H1 (cell line): ENCODE measurements at regions not wholly inside any gene's neighbourhood (a gene's known extent, or its start where the extent isn't known, plus 50 kb on each side); places are given as distances from the start of the nearest gene placed in this dataset.
A peak's percentile ranks its signal among the peaks of the same experiment; 100 is the strongest.

ENCODE experiments used
- CTCF ChIA-PET: fragments of 300-600 bp; sonication (Branson Sonifier 250); formaldehyde crosslinking; loops from one replicate; lab custom pipeline; 2021; ENCODE audit not compliant: partially characterized antibody; lab: Charles Lee
- POLR2A ChIA-PET: fragments of 300-600 bp; sonication (Branson Sonifier 250); formaldehyde crosslinking; loops from one replicate; lab custom pipeline; 2021; ENCODE audit warnings: inconsistent platforms; ENCODE audit not compliant: partially characterized antibody; lab: Charles Lee
- DNase-seq, 2 experiments: peaks; one replicate each; pipeline versions ENCODE4 v3.0.0 to v3.0.0-alpha.2; 2010 to 2022; ENCODE audit warnings: low spot score in 2 of 2, low read depth in 1 of 2, mixed read lengths in 1 of 2
- FAIRE-seq: peaks from 2 replicates; lab custom pipeline; 2011; peaks lifted over from hg19 to GRCh38; lab: Jason Lieb, UNC
- H2AFZ ChIP-seq: 2 replicates; pipeline ENCODE4 v1.8.1; 2012; ENCODE audit warnings: low read length, inconsistent platforms
- H2AK5ac ChIP-seq: 2 replicates; pipeline ENCODE4 v1.6.1; 2013; ENCODE audit warnings: low read depth, low read length
- H2BK120ac ChIP-seq: replicated peaks from 2 replicates; pipeline ENCODE3; 2013; ENCODE audit warnings: low read depth, low read length, inconsistent platforms
- H2BK12ac ChIP-seq: 2 replicates; pipeline ENCODE4 v1.6.1; 2013; ENCODE audit warnings: low read depth, low read length
- H2BK15ac ChIP-seq: 2 replicates; pipeline ENCODE4 v1.6.1; 2013; ENCODE audit warnings: low read length
- H2BK20ac ChIP-seq: 2 replicates; pipeline ENCODE4 v1.6.1; 2013; ENCODE audit warnings: low read length
- H2BK5ac ChIP-seq: 2 replicates; pipeline ENCODE4 v1.6.1; 2013; ENCODE audit warnings: low read depth, low read length
- H3K14ac ChIP-seq: 2 replicates; pipeline ENCODE4 v1.6.1; 2013; ENCODE audit warnings: inconsistent platforms; ENCODE audit not compliant: insufficient read length
- H3K18ac ChIP-seq: 2 replicates; pipeline ENCODE4 v1.6.1; 2013; ENCODE audit warnings: low read length; ENCODE audit errors: extremely low read depth
- H3K23ac ChIP-seq: 2 replicates; pipeline ENCODE4 v1.6.1; 2013; ENCODE audit warnings: inconsistent platforms; ENCODE audit not compliant: insufficient read length
- H3K23me2 ChIP-seq: 2 replicates; pipeline ENCODE4 v1.6.1; 2013; ENCODE audit warnings: low read depth, low read length
- H3K27ac ChIP-seq: 2 replicates; pipeline ENCODE4 v1.6.1; 2011; ENCODE audit warnings: low read depth, low read length, inconsistent platforms
- H3K27me3 ChIP-seq, 4 experiments: replicated peaks in 1 of 4; 1 replicate in 1 of 4; 2 replicates in 3 of 4; pipeline versions ENCODE4 v1.6.1 to v1.8.1; 2011 to 2013; ENCODE audit warnings: low read length in 3 of 4, mild to moderate bottlenecking in 3 of 4, inconsistent platforms in 2 of 4, mixed read lengths in 2 of 4, moderate library complexity in 1 of 4; ENCODE audit not compliant: control insufficient read depth in 3 of 4, insufficient read depth in 3 of 4; ENCODE audit errors: extremely low read depth in 1 of 4
- H3K36me3 ChIP-seq, 4 experiments: 2 replicates each; pipeline versions ENCODE4 v1.6.1 to v1.8.1; 2011 to 2013; ENCODE audit warnings: mild to moderate bottlenecking in 4 of 4, low read length in 3 of 4, moderate library complexity in 2 of 4, control low read depth in 1 of 4, inconsistent platforms in 1 of 4; ENCODE audit not compliant: insufficient read depth in 4 of 4, control insufficient read depth in 2 of 4
- H3K4ac ChIP-seq: replicated peaks from 2 replicates; pipeline ENCODE3; 2013; ENCODE audit warnings: low read length, low read depth, mixed read lengths, inconsistent platforms; ENCODE audit not compliant: insufficient read length
- H3K4me1 ChIP-seq, 4 experiments: replicated peaks in 1 of 4; 1 replicate in 1 of 4; 2 replicates in 3 of 4; pipeline versions ENCODE4 v1.6.1 to v1.8.1; 2011 to 2013; ENCODE audit warnings: low read length in 3 of 4, inconsistent platforms in 2 of 4, mixed read lengths in 1 of 4; ENCODE audit not compliant: insufficient read depth in 4 of 4, control insufficient read depth in 3 of 4
- H3K4me2 ChIP-seq, 2 experiments: 2 replicates each; pipeline versions ENCODE4 v1.6.1 to v1.8.1; 2011 to 2013; ENCODE audit warnings: low read depth in 2 of 2, low read length in 2 of 2, control low read depth in 1 of 2, inconsistent platforms in 1 of 2, mild to moderate bottlenecking in 1 of 2; ENCODE audit not compliant: insufficient read depth in 1 of 2
- H3K4me3 ChIP-seq, 4 experiments: fragments of 200-600, 300-600 bp in 1 of 4; sonication (generic), shearing (Covaris generic), sonication (Bioruptor Twin) in 1 of 4; 2 replicates each; pipeline versions ENCODE4 v1.5.1 to v1.8.1; 2011 to 2016; ENCODE audit warnings: low read length in 4 of 4, low read depth in 3 of 4, control low read depth in 2 of 4, inconsistent platforms in 2 of 4, mild to moderate bottlenecking in 2 of 4, mixed read lengths in 1 of 4, moderate library complexity in 1 of 4; ENCODE audit not compliant: insufficient read depth in 2 of 4; ENCODE audit errors: extremely low read depth in 1 of 4
- H3K56ac ChIP-seq: replicated peaks from 2 replicates; pipeline ENCODE3; 2013; ENCODE audit warnings: low read depth, mild to moderate bottlenecking, mixed read lengths, low read length, inconsistent platforms; ENCODE audit not compliant: insufficient read length
- H3K79me1 ChIP-seq: 2 replicates; pipeline ENCODE4 v1.6.1; 2013; ENCODE audit warnings: low read depth, low read length, control low read depth
- H3K79me2 ChIP-seq, 2 experiments: 2 replicates each; pipeline versions ENCODE4 v1.6.1 to v1.8.1; 2012 to 2013; ENCODE audit warnings: low read length in 2 of 2, mild to moderate bottlenecking in 2 of 2, inconsistent platforms in 1 of 2; ENCODE audit not compliant: insufficient read depth in 2 of 2, control insufficient read depth in 1 of 2
- H3K9ac ChIP-seq, 4 experiments: replicated peaks in 1 of 4; 1 replicate in 1 of 4; 2 replicates in 3 of 4; pipeline versions ENCODE4 v1.6.1 to v1.8.1; 2011 to 2013; ENCODE audit warnings: low read depth in 3 of 4, low read length in 3 of 4, control low read depth in 2 of 4, mild to moderate bottlenecking in 2 of 4, moderate library complexity in 2 of 4, inconsistent platforms in 1 of 4; ENCODE audit errors: extremely low read depth in 1 of 4
- H3K9me3 ChIP-seq, 2 experiments: 2 replicates each; pipeline versions ENCODE4 v1.6.1 to v1.8.1; 2012 to 2013; ENCODE audit warnings: mild to moderate bottlenecking in 2 of 2, moderate library complexity in 2 of 2, control low read depth in 1 of 2, inconsistent platforms in 1 of 2, low read depth in 1 of 2, low read length in 1 of 2, mixed read lengths in 1 of 2; ENCODE audit not compliant: insufficient read depth in 2 of 2
- H4K20me1 ChIP-seq, 2 experiments: replicated peaks in 1 of 2; 2 replicates each; pipeline versions ENCODE3 to v1.8.1; 2011 to 2013; ENCODE audit warnings: inconsistent platforms in 2 of 2, low read length in 2 of 2, mild to moderate bottlenecking in 1 of 2; ENCODE audit not compliant: insufficient read depth in 2 of 2, control insufficient read depth in 1 of 2
- H4K5ac ChIP-seq: 2 replicates; pipeline ENCODE4 v1.6.1; 2013; ENCODE audit warnings: low read length, low read depth, mixed read lengths, inconsistent platforms; ENCODE audit not compliant: insufficient read length
- H4K8ac ChIP-seq: 2 replicates; pipeline ENCODE4 v1.8.0; 2013; ENCODE audit warnings: mild to moderate bottlenecking, moderate library complexity, low read length, inconsistent platforms; ENCODE audit not compliant: insufficient read depth; ENCODE audit errors: extremely low read depth
- H4K91ac ChIP-seq: replicated peaks from 2 replicates; pipeline ENCODE3; 2013; ENCODE audit warnings: low read length, mixed read lengths, inconsistent platforms; ENCODE audit not compliant: insufficient read length
- POLR2A ChIP-seq, 2 experiments: IDR thresholded peaks; 1 replicate in 1 of 2; 2 replicates in 1 of 2; pipeline ENCODE4 v1.6.1; 2011; ENCODE audit warnings: low read depth in 2 of 2, low read length in 2 of 2, mild to moderate bottlenecking in 2 of 2; ENCODE audit errors: control extremely low read depth in 1 of 2
- RBBP5 ChIP-seq: IDR thresholded peaks from 2 replicates; pipeline ENCODE4 v1.7.1; 2012; ENCODE audit warnings: low read depth, mild to moderate bottlenecking, inconsistent platforms, low read length, moderate library complexity, borderline replicate concordance
- WGBS, 2 experiments: shearing (Covaris generic) in 1 of 2; methylation state at CpG; one replicate each; pipeline versions ENCODE4 v1.1.6 to v1.1.7; 2013 to 2015; ENCODE audit warnings: low lambda C conversion rate in 2 of 2, mixed read lengths in 2 of 2, inconsistent platforms in 1 of 2, low coverage in 1 of 2, missing lambda C conversion rate in 1 of 2; ENCODE audit not compliant: insufficient replicate concordance in 2 of 2, insufficient coverage in 1 of 2, insufficient read length in 1 of 2; ENCODE audit errors: extremely low coverage in 1 of 2, missing lambda C conversion rate in 1 of 2; 5-methylcytosine and 5-hydroxymethylcytosine counted together

DNA sequence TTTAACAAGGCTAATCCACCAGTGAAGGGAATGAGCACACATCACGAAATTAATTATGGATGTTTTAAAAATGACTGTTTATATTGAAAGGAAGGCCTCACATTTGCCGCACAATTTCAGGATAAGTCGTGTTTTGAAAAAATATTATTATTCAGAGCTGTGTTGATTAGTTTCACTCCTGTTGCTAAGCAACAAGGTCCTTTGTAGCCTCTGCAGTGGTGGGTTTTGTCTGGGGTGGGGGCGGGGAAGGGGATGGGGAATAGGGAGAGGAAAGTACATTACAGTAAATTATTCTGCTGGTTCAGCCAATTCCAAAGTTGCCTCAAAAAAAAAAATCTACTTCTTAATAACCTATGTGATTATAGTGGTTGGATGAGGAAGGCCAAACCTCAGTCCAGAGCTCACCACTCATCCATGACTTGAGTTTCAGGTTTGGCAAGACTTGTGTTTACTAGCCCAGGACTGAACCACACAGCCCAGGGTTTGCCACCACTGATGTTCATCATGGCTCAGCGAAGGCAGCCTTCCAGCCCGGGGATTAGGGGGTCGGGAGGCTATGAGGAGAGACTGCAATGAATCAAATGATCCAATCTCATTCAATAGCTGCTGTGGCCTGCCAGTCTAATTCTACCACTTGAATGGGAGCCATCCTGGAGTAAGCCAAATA is 162.5 kb upstream of the ATP6AP2 start:
- whole genome bisulfite sequencing, 2 experiments, result 96% methylated on average over 6 of the region's 7 CpGs; no CpG with 5 or more reads in 1 of the 2 experiments
- Histone ChIP-seq H3K79me2 (no peaks in the 10 kb centered on the region), H3K4ac (no peak overlapping the region), H3K27ac (no peak overlapping the region), H2BK15ac (no peak overlapping the region), H3K14ac (no peak overlapping the region), H3K23ac (no peak overlapping the region), H2BK20ac (no peak overlapping the region), H3K23me2 (no peaks in the 10 kb centered on the region), H3K18ac (no peak overlapping the region), H4K8ac (no peak overlapping the region), H3K4me1 (no peaks in the 10 kb centered on the region; a peak in 1 of 7 replicates), H2BK5ac (no peak overlapping the region), H2AK5ac (no peak overlapping the region), H3K4me3 (no peak overlapping the region), H4K91ac (no peak overlapping the region), H3K9me3 (no peaks in the 10 kb centered on the region), H2AFZ (no peak overlapping the region), H4K20me1 (no peaks in the 10 kb centered on the region), H3K36me3 (no peaks in the 10 kb centered on the region), H3K4me2 (no peak overlapping the region), H2BK120ac (no peak overlapping the region), H3K27me3 (no peaks in the 10 kb centered on the region), H3K9ac (no peak overlapping the region), H4K5ac (no peak overlapping the region), H3K79me1 (no peaks in the 10 kb centered on the region), H2BK12ac (no peak overlapping the region), H3K56ac (no peak overlapping the region)
- peak; percentile 52 for FAIRE-seq
- POLR2A ChIA-PET, result interaction anchor here (0.6 to 1.0 kb wide), 2 partner anchors 9 to 253 kb away, joined by 4 read pairs; no protein-coding TSS in a partner anchor
- no peak for DNase-seq
- CTCF ChIA-PET, result interaction anchor here (2.1 kb wide), 1 partner anchor 90 kb away, joined by 11 read pairs; no protein-coding TSS in a partner anchor
- TF ChIP-seq POLR2A (IDR thresholded peaks at IDR 0.05; ENCODE audit: control extremely low read depth in 1 of 2, low read depth in 2 of 2, low read length in 2 of 2) (no peak), RBBP5 (no peak)
